H9 (cell line): ENCODE measurements at regions not wholly inside any gene's neighbourhood (a gene's known extent, or its start where the extent isn't known, plus 50 kb on each side); places are given as distances from the start of the nearest gene placed in this dataset.

Experiments
- DNase-seq: peaks from one replicate; pipeline ENCODE4 v3.0.0-alpha.2; 2017
- H2AFZ ChIP-seq: one replicate; pipeline ENCODE4 v1.6.1; 2013; ENCODE audit warnings: mild to moderate bottlenecking, low read length, control low read depth, moderate library complexity
- H2AK5ac ChIP-seq: 2 replicates; pipeline ENCODE4 v1.6.1; 2013; ENCODE audit warnings: low read length, control low read depth, mixed read lengths; ENCODE audit not compliant: insufficient read length
- H2BK120ac ChIP-seq: one replicate; pipeline ENCODE4 v1.6.1; 2013; ENCODE audit warnings: low read depth, mild to moderate bottlenecking, low read length, control low read depth, inconsistent platforms; ENCODE audit not compliant: poor library complexity, severe bottlenecking
- H2BK12ac ChIP-seq: 2 replicates; pipeline ENCODE4 v1.6.1; 2013; ENCODE audit warnings: low read length, control low read depth, mixed read lengths, low read depth; ENCODE audit not compliant: insufficient read length
- H2BK15ac ChIP-seq: 2 replicates; pipeline ENCODE4 v1.6.1; 2013; ENCODE audit warnings: low read depth, low read length, control low read depth
- H2BK20ac ChIP-seq: one replicate; pipeline ENCODE4 v1.6.1; 2013; ENCODE audit warnings: low read depth, mild to moderate bottlenecking, low read length, control low read depth, inconsistent platforms; ENCODE audit not compliant: poor library complexity, severe bottlenecking
- H2BK5ac ChIP-seq: 2 replicates; pipeline ENCODE4 v1.6.1; 2013; ENCODE audit warnings: low read length, control low read depth, mixed read lengths; ENCODE audit not compliant: insufficient read length
- H3K14ac ChIP-seq: 2 replicates; pipeline ENCODE4 v1.6.1; 2013; ENCODE audit warnings: low read length, control low read depth; ENCODE audit not compliant: insufficient read depth
- H3K18ac ChIP-seq: 2 replicates; pipeline ENCODE4 v1.6.1; 2013; ENCODE audit warnings: low read depth, mild to moderate bottlenecking, mixed read lengths, low read length, control low read depth; ENCODE audit not compliant: insufficient read length
- H3K23ac ChIP-seq: 2 replicates; pipeline ENCODE4 v1.6.1; 2013; ENCODE audit warnings: low read length, control low read depth, mixed read lengths, low read depth; ENCODE audit not compliant: insufficient read length
- H3K23me2 ChIP-seq: 2 replicates; pipeline ENCODE4 v1.6.1; 2013; ENCODE audit warnings: low read depth, mild to moderate bottlenecking, mixed read lengths, low read length, control low read depth; ENCODE audit not compliant: insufficient read length, poor library complexity, severe bottlenecking
- H3K27ac ChIP-seq: 2 replicates; pipeline ENCODE4 v1.5.1; 2013; ENCODE audit warnings: low read length, control low read depth, mixed read lengths, low read depth; ENCODE audit not compliant: insufficient read length
- H3K27me3 ChIP-seq: 2 replicates; pipeline ENCODE4 v1.6.1; 2013; ENCODE audit warnings: low read length, control low read depth, inconsistent platforms; ENCODE audit not compliant: insufficient read depth
- H3K4ac ChIP-seq: 2 replicates; pipeline ENCODE4 v1.6.1; 2013; ENCODE audit warnings: low read depth, mild to moderate bottlenecking, control low read depth, inconsistent platforms, low read length, moderate library complexity
- H3K4me1 ChIP-seq: 2 replicates; pipeline ENCODE4 v1.6.1; 2013; ENCODE audit warnings: low read length, control low read depth, inconsistent platforms; ENCODE audit not compliant: insufficient read depth
- H3K4me2 ChIP-seq: 2 replicates; pipeline ENCODE4 v1.6.1; 2013; ENCODE audit warnings: low read length, control low read depth, mixed read lengths; ENCODE audit not compliant: insufficient read length, insufficient read depth
- H3K56ac ChIP-seq: 2 replicates; pipeline ENCODE4 v1.6.1; 2013; ENCODE audit warnings: low read depth, mild to moderate bottlenecking, mixed read lengths, low read length, control low read depth; ENCODE audit not compliant: insufficient read length
- H3K79me1 ChIP-seq: 2 replicates; pipeline ENCODE4 v1.6.1; 2013; ENCODE audit warnings: low read depth, mild to moderate bottlenecking, moderate library complexity, low read length, control low read depth, inconsistent platforms; ENCODE audit not compliant: insufficient read depth, poor library complexity, severe bottlenecking
- H3K79me2 ChIP-seq: 2 replicates; pipeline ENCODE4 v1.6.1; 2013; ENCODE audit warnings: low read length, control low read depth, inconsistent platforms; ENCODE audit not compliant: insufficient read depth
- H3K9ac ChIP-seq: 2 replicates; pipeline ENCODE4 v1.6.1; 2013; ENCODE audit warnings: low read length, control low read depth, mixed read lengths; ENCODE audit not compliant: insufficient read length; ENCODE audit errors: extremely low read depth
- H3K9me3 ChIP-seq: one replicate; pipeline ENCODE4 v1.6.1; 2013; ENCODE audit warnings: low read depth, low read length, inconsistent platforms; ENCODE audit not compliant: control insufficient read depth
- H3T11ph ChIP-seq: one replicate; pipeline ENCODE4 v1.6.1; 2013; ENCODE audit warnings: mild to moderate bottlenecking, low read length, control low read depth, inconsistent platforms
- H4K20me1 ChIP-seq: one replicate; pipeline ENCODE4 v1.6.1; 2013; ENCODE audit not compliant: control insufficient read depth, insufficient read length, insufficient read depth
- H4K5ac ChIP-seq: 2 replicates; pipeline ENCODE4 v1.6.1; 2013; ENCODE audit warnings: low read depth, mild to moderate bottlenecking, mixed read lengths, low read length, control low read depth; ENCODE audit not compliant: insufficient read length
- H4K8ac ChIP-seq: replicated peaks from 2 replicates; pipeline ENCODE4 v1.6.1; 2013; ENCODE audit warnings: low read length, control low read depth, mixed read lengths, low read depth; ENCODE audit not compliant: insufficient read length
- H4K91ac ChIP-seq: 2 replicates; pipeline ENCODE4 v1.6.1; 2013; ENCODE audit warnings: low read depth, mild to moderate bottlenecking, moderate library complexity, mixed read lengths, low read length, control low read depth; ENCODE audit not compliant: insufficient read length
- H3K27ac Mint-ChIP-seq, 3 experiments: 2 replicates in 2 of 3; 3 replicates in 1 of 3; pipeline ENCODE4 v1.8.0; 2020 to 2021; ENCODE audit warnings: mixed read lengths in 3 of 3, mild to moderate bottlenecking in 1 of 3, moderate library complexity in 1 of 3
- H3K27me3 Mint-ChIP-seq: 2 replicates; pipeline ENCODE4 v1.8.0; 2021; ENCODE audit warnings: low read depth, mild to moderate bottlenecking, moderate library complexity, mixed read lengths
- H3K36me3 Mint-ChIP-seq, 3 experiments: 2 replicates in 2 of 3; 3 replicates in 1 of 3; pipeline ENCODE4 v1.8.0; 2020 to 2021; ENCODE audit warnings: low read depth in 3 of 3, mixed read lengths in 3 of 3; ENCODE audit not compliant: insufficient read depth in 1 of 3
- H3K4me1 Mint-ChIP-seq, 2 experiments: 2 replicates each; pipeline ENCODE4 v1.8.0; 2020; ENCODE audit warnings: mixed read lengths in 2 of 2
- H3K4me3 Mint-ChIP-seq, 2 experiments: 2 replicates in 1 of 2; 3 replicates in 1 of 2; pipeline ENCODE4 v1.8.0; 2020 to 2021; ENCODE audit warnings: mild to moderate bottlenecking in 2 of 2, mixed read lengths in 2 of 2, moderate library complexity in 1 of 2
- H3K9me3 Mint-ChIP-seq, 2 experiments: 2 replicates in 1 of 2; 3 replicates in 1 of 2; pipeline ENCODE4 v1.8.0; 2020; ENCODE audit warnings: mild to moderate bottlenecking in 2 of 2, mixed read lengths in 2 of 2, moderate library complexity in 1 of 2
- CTCF ChIP-seq: fragments of 200-600 bp; sonication (generic); conservative IDR thresholded peaks from 3 replicates; pipeline ENCODE4 v1.8.0; 2021; ENCODE audit warnings: antibody characterized with exemption, mild to moderate bottlenecking
- WGBS: extraction: QIAGEN DNeasy Blood & Tissue Kit; methylation state at CpG from one replicate; pipeline ENCODE4 v1.1.7; 2013; ENCODE audit warnings: missing lambda C conversion rate, low lambda C conversion rate, mixed read lengths; ENCODE audit not compliant: insufficient read length; ENCODE audit errors: extremely low coverage; 5-methylcytosine and 5-hydroxymethylcytosine counted together

DNA sequence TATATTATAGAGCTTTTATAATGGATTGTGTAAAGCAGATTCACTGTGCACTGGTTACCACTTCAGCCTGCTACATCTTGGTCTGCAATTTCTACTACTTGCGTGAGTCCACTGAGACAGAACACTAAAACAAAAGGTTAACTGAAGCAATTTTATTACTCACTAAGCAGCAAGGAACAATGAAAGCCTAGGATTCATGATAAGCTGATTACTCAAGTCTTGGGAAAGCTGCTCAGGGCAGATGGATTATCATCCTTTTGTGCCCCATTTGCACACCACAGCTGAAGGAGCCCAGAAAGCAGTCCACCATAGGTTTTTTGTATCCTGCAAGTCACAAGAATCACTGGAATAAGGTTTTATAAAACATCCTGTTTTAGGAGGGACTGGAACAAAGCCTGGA, 1215.2 kb upstream of the TMEFF2 start:
- Mint-ChIP-seq H3K4me1 (no peaks in the 10 kb centered on the region), H3K36me3 (peaks cover 0 to 4% (median 0%) of the 10 kb centered on the region in 3 experiments; a peak in 3 of 7 replicates), H3K27me3 (no peaks in the 10 kb centered on the region), H3K9me3 (peaks cover 4 to 5% of the 10 kb centered on the region in 2 experiments; a peak in 4 of 5 replicates), H3K4me3 (no peak overlapping the region), H3K27ac (no peak overlapping the region)
- no peak overlapping the region for H4K8ac ChIP-seq
- H2AK5ac ChIP-seq = no peak overlapping the region
- H2BK20ac ChIP-seq = no peak overlapping the region
- no peak overlapping the region for H2BK120ac ChIP-seq
- H4K20me1 ChIP-seq = no peaks in the 10 kb centered on the region
- H3K18ac ChIP-seq = no peak overlapping the region
- no peak for DNase-seq
- H3K14ac ChIP-seq = no peak overlapping the region
- no peak overlapping the region for H2AFZ ChIP-seq
- H3K56ac ChIP-seq = no peak overlapping the region
- no peak overlapping the region for H3T11ph ChIP-seq
- H3K27ac ChIP-seq = no peak overlapping the region
- no peak overlapping the region for H3K9ac ChIP-seq
- no peak overlapping the region for H2BK15ac ChIP-seq
- no peaks in the 10 kb centered on the region for H3K23me2 ChIP-seq
- no CpG with 5 or more reads among the region's 1 CpG for WGBS
- no peak overlapping the region for H3K4me2 ChIP-seq
- H4K91ac ChIP-seq = no peak overlapping the region
- no peaks in the 10 kb centered on the region for H3K79me1 ChIP-seq
- no peaks in the 10 kb centered on the region for H3K79me2 ChIP-seq
- H3K27me3 ChIP-seq = no peaks in the 10 kb centered on the region
- H3K4ac ChIP-seq = no peak overlapping the region
- H2BK12ac ChIP-seq = no peak overlapping the region
- H3K9me3 ChIP-seq = no peaks in the 10 kb centered on the region
- H4K5ac ChIP-seq = no peak overlapping the region
- no peak for TF ChIP-seq CTCF
- no peak overlapping the region for H3K23ac ChIP-seq
- H2BK5ac ChIP-seq = no peak overlapping the region
- no peaks in the 10 kb centered on the region for H3K4me1 ChIP-seq
